GM12878 (cell line): ENCODE measurements at regions not wholly inside any gene's neighbourhood (a gene's known extent, or its start where the extent isn't known, plus 50 kb on each side); places are given as distances from the start of the nearest gene placed in this dataset.

Source experiments
- ATAC-seq: fragments of 200-7000 bp; cut with Tn5 transposase; 3 replicates; pipeline ENCODE4 v1.9.1; 2020; ENCODE audit warnings: mild to moderate bottlenecking, moderate library complexity
- BruUV-seq: library from RNA; stranded (reverse); fragments of 400-500 nt; replicated peaks from 2 replicates; lab custom pipeline; 2021; lab: Mats Ljungman, UMichigan
- CTCF ChIA-PET: fragments of 300-600 bp; sonication (Branson Sonifier 250); formaldehyde crosslinking; extraction: SDS; loops from one replicate; lab custom pipeline; 2021; ENCODE audit warnings: inconsistent platforms; lab: Yijun Ruan, JAX
- POLR2A ChIA-PET: fragments of 350-600 bp; formaldehyde crosslinking; extraction: SDS; loops from one replicate; lab custom pipeline; 2021; ENCODE audit warnings: inconsistent platforms; lab: Charles Lee
- RAD21 ChIA-PET: fragments of 300-600 bp; sonication (Branson Sonifier 250); formaldehyde crosslinking; loops from one replicate; lab custom pipeline; 2023; ENCODE audit warnings: antibody characterized with exemption; ENCODE audit not compliant: unreplicated experiment; lab: Charles Lee
- SMC1A ChIA-PET: fragments of 300-600 bp; sonication (Branson Sonifier 250); formaldehyde crosslinking; loops from one replicate; lab custom pipeline; 2023; ENCODE audit not compliant: unreplicated experiment, uncharacterized antibody; lab: Charles Lee
- DNase-seq: peaks from one replicate; pipeline ENCODE4 v3.0.0-alpha.2; 2011; ENCODE audit warnings: low read depth, low spot score
- FAIRE-seq: peaks from 3 replicates; lab custom pipeline; 2011; peaks lifted over from hg19 to GRCh38; lab: Jason Lieb, UNC
- H2AFZ ChIP-seq: 2 replicates; pipeline ENCODE4 v1.6.0; 2011; ENCODE audit warnings: low read depth, low read length, control low read depth; ENCODE audit not compliant: control insufficient read depth
- H3K27ac ChIP-seq: 2 replicates; pipeline ENCODE4 v1.5.1; 2011; ENCODE audit warnings: control low read depth; ENCODE audit not compliant: control insufficient read depth, insufficient read depth
- H3K27me3 ChIP-seq, 2 experiments: replicated peaks in 1 of 2; 2 replicates each; pipeline versions ENCODE4 v1.6.0 to v1.6.1; 2011; ENCODE audit warnings: low read length in 1 of 2; ENCODE audit not compliant: control insufficient read depth in 2 of 2, insufficient read depth in 2 of 2
- H3K36me3 ChIP-seq, 2 experiments: 2 replicates each; pipeline ENCODE4 v1.5.1; 2011; ENCODE audit warnings: low read length in 1 of 2; ENCODE audit not compliant: control insufficient read depth in 2 of 2, insufficient read depth in 2 of 2
- H3K4me1 ChIP-seq: 2 replicates; pipeline ENCODE4 v1.6.1; 2011; ENCODE audit warnings: mild to moderate bottlenecking, low read length, moderate library complexity, mixed read lengths; ENCODE audit not compliant: control insufficient read depth, insufficient read depth
- H3K4me2 ChIP-seq: 2 replicates; pipeline ENCODE4 v1.6.0; 2011; ENCODE audit warnings: control low read depth; ENCODE audit not compliant: control insufficient read depth, insufficient read depth
- H3K4me3 ChIP-seq: fragments of 200-600 bp; sonication (generic); 2 replicates; pipeline ENCODE4 v1.5.1; 2016
- H3K79me2 ChIP-seq: 2 replicates; pipeline ENCODE4 v1.6.0; 2011; ENCODE audit warnings: low read length; ENCODE audit not compliant: control insufficient read depth, insufficient read depth
- H3K9ac ChIP-seq: 2 replicates; pipeline ENCODE4 v1.8.0; 2011; ENCODE audit warnings: low read length, control low read depth, mixed read lengths; ENCODE audit not compliant: control insufficient read depth, insufficient read depth
- H3K9me3 ChIP-seq: replicated peaks from 3 replicates; pipeline ENCODE4 v1.5.1; 2011; ENCODE audit warnings: mild to moderate bottlenecking, low read length; ENCODE audit not compliant: control insufficient read depth, insufficient read depth
- H4K20me1 ChIP-seq: 2 replicates; pipeline ENCODE4 v1.6.0; 2011; ENCODE audit not compliant: control insufficient read depth, insufficient read depth
- ATF7 ChIP-seq: fragments of 450-650 bp; IDR thresholded peaks from 2 replicates; pipeline ENCODE4 v1.6.1; 2016; ENCODE audit warnings: low read depth, mild to moderate bottlenecking
- CUX1 ChIP-seq: IDR thresholded peaks from 2 replicates; pipeline ENCODE4 v1.6.1; 2012; ENCODE audit warnings: improper control_type of control experiment, low read depth, low read length; ENCODE audit not compliant: insufficient replicate concordance
- MLLT1 ChIP-seq: fragments of 450-650 bp; IDR thresholded peaks from 2 replicates; pipeline ENCODE4 v1.6.1; 2016; ENCODE audit warnings: mild to moderate bottlenecking
- MYC ChIP-seq: IDR thresholded peaks from 2 replicates; pipeline ENCODE4 v1.6.1; 2011; ENCODE audit warnings: mild to moderate bottlenecking, low read length, moderate library complexity, inconsistent platforms; ENCODE audit not compliant: insufficient read depth, insufficient replicate concordance, insufficient read length, severe bottlenecking
- SUPT20H ChIP-seq: IDR thresholded peaks from 2 replicates; pipeline ENCODE4 v1.6.1; 2011; ENCODE audit warnings: low read depth, mild to moderate bottlenecking, low read length, moderate library complexity, borderline replicate concordance; ENCODE audit not compliant: control insufficient read depth
- USF2 ChIP-seq: IDR thresholded peaks from 2 replicates; pipeline ENCODE4 v1.6.1; 2011; ENCODE audit warnings: low read depth, low read length, improper control_type of control experiment, borderline replicate concordance
- WGBS: methylation state at CpG from one replicate; pipeline ENCODE4 v1.1.6; 2016; ENCODE audit warnings: low lambda C conversion rate; ENCODE audit not compliant: insufficient replicate concordance, insufficient coverage; ENCODE audit errors: missing lambda C conversion rate; 5-methylcytosine and 5-hydroxymethylcytosine counted together
- in situ Hi-C: fragments of 300-500 bp; cut with MboI; formaldehyde crosslinking; loops from 9 replicates; pipeline ENCODE4 v1.14.3; 2018; ENCODE audit warnings: mixed read lengths
- intact Hi-C: fragments of 100-400 bp; cut with micrococcal nuclease; formaldehyde crosslinking; loops from one replicate; pipeline ENCODE4 v1.14.2; 2022; ENCODE audit not compliant: unreplicated experiment

- TF ChIP-seq USF2: no peak
- no peak for TF ChIP-seq MLLT1
- no peak for TF ChIP-seq SUPT20H
- no peak for TF ChIP-seq MYC
- TF ChIP-seq, all 136 proteins: peak for 0
These were observed 338.3 kb downstream of the HAPSTR1 start (continued) for GRCh38 chr16:9429646-9430330.

- Histone ChIP-seq H4K20me1 (no peaks in the 10 kb centered on the region), H3K4me2 (no peak overlapping the region), H3K36me3 (no peaks in the 10 kb centered on the region), H3K27ac (no peak overlapping the region), H3K4me3 (no peak overlapping the region), H3K79me2 (no peaks in the 10 kb centered on the region), H3K27me3 (no peaks in the 10 kb centered on the region), H3K9me3 (no peaks in the 10 kb centered on the region), H2AFZ (no peak overlapping the region), H3K4me1 (no peaks in the 10 kb centered on the region), H3K9ac (no peak overlapping the region)
- FAIRE-seq (no peak), DNase-seq (no peak), ATAC-seq (no peak)
- intact Hi-C loops: no loop called here
- ChIA-PET RAD21 (no interaction called here), CTCF (no interaction called here), SMC1A (no interaction called here), POLR2A (no interaction called here)
- TF ChIP-seq CUX1 (no peak), ATF7 (no peak)
- no TSS peak for BruUV-seq
- WGBS: 21% methylated on average over 2 of the region's 2 CpGs
- in situ Hi-C loops: no loop called here
These were observed 343.2 kb downstream of the HAPSTR1 start for GRCh38 chr16:9434659-9435058.
